A172 (cell line): ENCODE measurements at regions not wholly inside any gene's neighbourhood (a gene's known extent, or its start where the extent isn't known, plus 50 kb on each side); places are given as distances from the start of the nearest gene placed in this dataset.
"Not testable (repeated sequence)": the region's sequence is repeated elsewhere in the genome, so short reads cannot be mapped to it uniquely, and the experiment has no call there.

Experiments used
- DNase-seq: peaks from one replicate; pipeline ENCODE4 v3.0.0-alpha.2; 2015; ENCODE audit warnings: low spot score

GRCh38 chr5:52015760-52016159 lies 632.5 kb downstream of the ISL1 start:
- no peak for DNase-seq

- no peak for DNase-seq
Measured at GRCh38 chr5:52017567-52017966, 634.3 kb downstream of the ISL1 start.

GRCh38 chr5:52024359-52024758 lies 641.1 kb downstream of the ISL1 start:
- no peak for DNase-seq

- DNase-seq, result not testable (repeated sequence)
Measured at GRCh38 chr5:52029836-52030235, 646.6 kb downstream of the ISL1 start.

GRCh38 chr5:52041842-52042241 lies 658.6 kb downstream of the ISL1 start:
- no peak for DNase-seq

- no peak for DNase-seq
Measured at GRCh38 chr5:52043137-52043536, 659.9 kb downstream of the ISL1 start.

- DNase-seq, result no peak
Measured at GRCh38 chr5:52043543-52043942, 660.3 kb downstream of the ISL1 start.

GRCh38 chr5:52051759-52052158 lies 668.5 kb downstream of the ISL1 start:
- no peak for DNase-seq

GRCh38 chr5:52063186-52063585 lies 679.9 kb downstream of the ISL1 start:
- DNase-seq, result no peak

- DNase-seq, result no peak
Measured at GRCh38 chr5:52065182-52065581, 681.9 kb downstream of the ISL1 start.

GRCh38 chr5:52069997-52070396 lies 686.7 kb downstream of the ISL1 start:
- DNase-seq, result no peak

- DNase-seq, result no peak
Measured at GRCh38 chr5:52073993-52074689, 690.9 kb downstream of the ISL1 start.

GRCh38 chr5:52077941-52078815 lies 694.9 kb downstream of the ISL1 start:
- no peak for DNase-seq

- not testable (repeated sequence) for DNase-seq
Measured at GRCh38 chr5:52102311-52102710, 685.4 kb upstream of the ITGA1 start.

GRCh38 chr5:52107210-52107905 lies 680.4 kb upstream of the ITGA1 start:
- DNase-seq, result no peak

- no peak for DNase-seq
Measured at GRCh38 chr5:52119768-52120167, 667.9 kb upstream of the ITGA1 start.

GRCh38 chr5:52132053-52132452 lies 655.7 kb upstream of the ITGA1 start:
- no peak for DNase-seq

- no peak for DNase-seq
Measured at GRCh38 chr5:52134013-52134650, 653.6 kb upstream of the ITGA1 start.

- no peak for DNase-seq
Measured at GRCh38 chr5:52139888-52140615, 647.7 kb upstream of the ITGA1 start.

- DNase-seq, result no peak
Measured at GRCh38 chr5:52148679-52149078, 639.0 kb upstream of the ITGA1 start.

- no peak for DNase-seq
Measured at GRCh38 chr5:52150501-52150900, 637.2 kb upstream of the ITGA1 start.
